ENCODE measurements at regions not wholly inside any gene's neighbourhood (a gene's known extent, or its start where the extent isn't known, plus 50 kb on each side); places are given as distances from the start of the nearest gene placed in this dataset.
"Not testable (repeated sequence)": the region's sequence is repeated elsewhere in the genome, so short reads cannot be mapped to it uniquely, and the experiment has no call there.

- DNase-seq (ENCODE audit: low spot score) = no peak
Measured at GRCh38 chr1:228992044-228992443, 256.8 kb downstream of the RHOU start.

DNA sequence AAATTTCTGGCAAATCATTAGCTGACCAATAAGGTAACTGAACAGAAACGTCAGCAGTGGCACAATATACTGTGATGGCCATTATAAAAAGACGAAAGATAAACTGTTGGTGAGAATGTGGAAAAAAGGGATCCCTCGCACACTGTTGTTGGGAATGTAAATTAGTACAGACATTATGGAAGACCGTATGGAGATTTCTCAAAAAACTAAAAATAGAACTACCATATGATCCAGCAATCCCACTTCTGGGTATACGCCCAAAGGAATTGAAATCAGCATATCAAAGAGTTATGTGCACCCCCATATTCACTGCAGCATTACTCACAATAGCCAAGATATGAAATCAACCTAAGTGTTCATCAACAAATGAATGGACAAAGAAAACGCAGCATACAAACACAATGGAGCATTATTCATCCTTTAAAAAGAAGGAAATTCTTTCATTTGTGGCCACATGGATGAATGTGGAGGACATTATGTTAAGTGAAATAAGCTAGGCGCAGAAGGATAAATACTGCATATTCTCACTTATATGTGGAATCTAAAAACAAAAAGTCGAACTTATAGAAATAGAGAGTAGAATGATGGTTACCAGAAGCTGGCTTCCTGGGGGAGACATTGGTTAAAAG, 257.7 kb downstream of the RHOU start:
- no peak for DNase-seq (ENCODE audit: low spot score)

DNA sequence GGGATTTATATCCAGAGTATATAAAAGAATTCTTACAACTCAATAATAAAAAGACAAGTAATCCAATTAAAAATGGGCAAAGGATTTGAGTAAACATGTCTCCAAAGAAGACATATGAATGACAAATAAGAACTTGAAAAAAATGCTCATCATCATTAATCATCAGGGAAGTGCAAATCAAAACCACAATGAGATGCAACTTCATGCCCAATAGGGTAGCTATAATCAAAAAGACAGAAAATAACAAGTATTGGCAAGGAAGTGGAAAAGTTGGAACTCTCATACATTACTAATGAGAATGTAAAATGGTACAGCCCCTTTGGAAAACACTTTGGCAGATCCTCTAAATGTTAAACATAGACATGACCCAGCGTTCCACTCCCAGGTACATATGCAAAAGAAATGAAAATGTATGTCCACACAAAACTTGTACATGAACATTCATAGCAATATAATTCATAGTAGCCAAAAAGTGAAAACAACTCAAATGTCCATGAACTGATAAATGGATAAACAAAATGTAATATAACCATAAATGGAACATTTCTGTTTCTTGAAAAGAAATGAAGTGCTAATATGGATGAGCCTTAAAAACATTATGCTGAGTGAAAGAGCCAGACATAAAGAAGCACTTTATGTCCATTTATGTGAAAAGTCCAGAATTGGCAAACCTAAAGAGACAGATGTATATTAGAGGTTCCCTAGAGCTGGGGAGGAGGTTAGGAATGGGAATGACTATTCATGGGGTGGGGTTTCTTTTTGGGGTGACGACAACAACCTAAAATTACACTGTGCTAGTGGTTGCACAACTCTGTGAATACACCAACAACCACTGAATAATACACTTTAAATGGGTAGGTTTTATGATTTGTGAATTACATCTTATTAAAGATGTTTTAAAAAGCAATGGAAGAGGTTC, 259.7 kb downstream of the RHOU start:
- no peak for DNase-seq (ENCODE audit: low spot score)

- no peak for DNase-seq (ENCODE audit: low spot score)
Measured at GRCh38 chr1:228996281-228996680, 261.0 kb downstream of the RHOU start.

DNA sequence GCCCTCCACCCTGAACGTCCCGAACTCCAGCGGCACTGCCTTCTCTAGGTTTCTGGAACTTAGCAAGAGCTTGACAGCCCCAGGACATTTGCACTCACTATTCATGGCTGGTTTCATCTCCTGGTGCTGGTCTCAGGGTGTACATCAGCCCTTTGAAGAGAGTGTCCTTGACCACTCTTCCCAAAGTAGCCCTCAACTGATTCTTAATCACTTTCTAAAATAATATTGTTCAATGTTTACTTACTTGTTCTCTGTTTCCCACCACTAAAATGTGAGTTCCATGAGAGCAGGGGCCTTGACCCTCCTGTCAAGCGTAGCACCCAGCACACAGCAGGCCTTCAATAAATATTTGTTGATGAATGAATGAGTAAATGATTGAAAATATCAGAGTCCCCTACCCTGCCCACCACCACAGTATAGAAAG, 262.5 kb downstream of the RHOU start:
- DNase-seq (ENCODE audit: low spot score) = no peak

GRCh38 chr1:228998179-228998578, 262.9 kb downstream of the RHOU start:
- DNase-seq (ENCODE audit: low spot score) = no peak

GRCh38 chr1:228999446-229000170, 264.3 kb downstream of the RHOU start:
- DNase-seq (ENCODE audit: low spot score) = no peak

- DNase-seq (ENCODE audit: low spot score) = no peak
Measured at GRCh38 chr1:229000187-229000586, 264.9 kb downstream of the RHOU start.

DNA sequence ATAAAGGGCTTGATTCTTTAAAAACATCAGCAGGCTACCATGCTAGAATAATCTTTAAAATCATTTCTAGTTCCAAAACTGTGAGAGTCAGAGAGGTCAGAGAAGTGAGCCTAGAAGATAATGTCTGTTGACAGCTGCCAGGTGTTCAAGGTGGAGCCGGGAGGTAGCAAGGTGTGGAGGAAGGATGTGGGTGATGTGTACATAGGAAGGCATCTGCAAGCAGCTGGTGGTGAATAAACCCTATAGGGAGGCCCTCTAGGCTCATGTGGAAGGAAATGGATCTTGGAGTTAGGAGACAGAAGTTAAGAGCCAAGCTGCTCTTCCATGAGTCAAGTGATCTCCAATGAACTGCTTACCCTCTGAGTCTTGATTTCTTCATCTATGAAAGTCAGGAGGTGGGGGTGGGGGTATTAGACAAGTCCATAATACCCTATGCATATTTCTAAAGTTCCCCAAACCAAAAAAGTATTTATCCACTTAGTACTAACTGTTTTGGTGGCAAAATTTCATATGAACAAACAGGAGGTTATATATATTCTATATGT, 266.3 kb downstream of the RHOU start:
- no peak for DNase-seq (ENCODE audit: low spot score)

DNA sequence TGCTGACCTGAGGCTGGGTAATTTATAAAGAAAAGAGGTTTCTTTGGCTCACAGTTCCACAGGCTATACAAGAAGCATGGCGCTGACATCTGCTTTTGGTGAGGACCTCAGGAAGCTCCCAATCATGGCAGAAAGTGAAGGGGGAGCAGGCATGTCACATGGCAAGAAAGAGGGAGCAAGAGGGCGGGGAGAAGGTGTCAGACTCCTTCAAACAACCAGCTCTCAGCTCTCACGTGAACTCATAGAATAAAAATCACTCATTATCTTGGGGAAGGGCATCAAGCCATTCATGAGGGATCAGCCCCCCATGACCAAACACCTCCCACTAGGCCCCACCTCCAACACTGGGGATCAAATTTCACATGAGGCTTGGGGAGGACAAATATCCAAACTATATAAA, 266.8 kb downstream of the RHOU start:
- DNase-seq (ENCODE audit: low spot score) = no peak

- no peak for DNase-seq (ENCODE audit: low spot score)
Measured at GRCh38 chr1:229002451-229002960, 267.2 kb downstream of the RHOU start.

DNA sequence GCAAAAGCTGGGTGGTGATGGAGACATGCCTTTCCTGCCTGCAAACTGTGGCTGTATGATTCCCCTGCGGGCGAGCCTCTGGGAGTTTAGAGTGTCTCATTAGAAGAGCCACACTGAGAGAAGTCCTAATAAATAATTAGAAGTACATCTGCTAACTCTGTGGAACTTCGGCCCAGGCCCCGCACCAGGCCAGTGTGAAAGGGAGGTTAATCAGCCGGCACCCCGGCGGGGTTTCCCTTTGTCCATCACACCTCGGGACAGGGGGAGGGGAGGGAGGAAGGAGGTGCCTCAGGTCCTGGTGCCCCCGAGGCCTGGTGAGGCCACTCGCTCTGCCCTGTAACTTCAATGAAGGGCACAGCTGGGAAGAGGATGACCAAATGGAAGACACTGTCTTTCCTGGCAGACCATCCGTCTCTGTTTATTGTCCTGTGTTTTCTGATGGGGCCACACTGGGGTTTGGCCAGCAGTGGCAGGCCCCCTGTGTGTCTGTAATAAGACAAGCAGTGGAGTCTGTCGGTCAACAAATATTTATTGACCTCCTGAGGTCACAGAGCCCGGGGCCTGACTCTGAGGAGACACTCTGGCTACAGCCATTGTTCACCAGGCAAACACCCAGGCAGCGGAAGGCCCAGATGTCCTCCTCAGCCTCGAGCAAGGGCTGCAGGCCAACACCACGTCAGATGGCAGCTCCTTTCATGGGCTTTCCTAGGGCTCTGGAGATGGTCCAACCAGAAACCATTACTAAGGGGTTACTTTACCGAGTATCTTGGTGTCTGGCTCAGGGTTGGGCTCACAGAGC, 267.5 kb upstream of the RAB4A start:
- DNase-seq (ENCODE audit: low spot score) = no peak

GRCh38 chr1:229004066-229004833, 266.7 kb upstream of the RAB4A start:
- no peak for DNase-seq (ENCODE audit: low spot score)

DNA sequence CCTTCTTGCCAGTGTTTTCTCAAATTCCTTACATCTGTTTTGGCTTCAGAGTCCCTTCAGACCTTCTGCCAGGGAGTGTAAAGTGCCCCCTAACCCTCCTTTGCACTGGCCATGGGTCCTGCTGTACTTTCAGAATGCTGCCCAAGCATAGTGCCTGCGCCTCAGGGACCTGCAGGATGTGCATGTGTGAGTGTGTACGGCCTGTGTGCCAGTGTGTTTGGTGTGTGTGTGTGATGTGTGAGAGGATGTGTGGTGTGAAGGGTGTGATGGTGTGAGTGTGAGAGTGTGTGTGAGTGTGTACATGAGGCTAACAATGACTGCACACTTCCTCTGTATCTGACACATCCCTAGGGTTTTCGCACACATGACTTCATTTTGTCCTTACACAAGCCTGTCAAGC, 265.8 kb upstream of the RAB4A start:
- no peak for DNase-seq (ENCODE audit: low spot score)

- no peak for DNase-seq (ENCODE audit: low spot score)
Measured at GRCh38 chr1:229005556-229005955, 265.4 kb upstream of the RAB4A start.

DNA sequence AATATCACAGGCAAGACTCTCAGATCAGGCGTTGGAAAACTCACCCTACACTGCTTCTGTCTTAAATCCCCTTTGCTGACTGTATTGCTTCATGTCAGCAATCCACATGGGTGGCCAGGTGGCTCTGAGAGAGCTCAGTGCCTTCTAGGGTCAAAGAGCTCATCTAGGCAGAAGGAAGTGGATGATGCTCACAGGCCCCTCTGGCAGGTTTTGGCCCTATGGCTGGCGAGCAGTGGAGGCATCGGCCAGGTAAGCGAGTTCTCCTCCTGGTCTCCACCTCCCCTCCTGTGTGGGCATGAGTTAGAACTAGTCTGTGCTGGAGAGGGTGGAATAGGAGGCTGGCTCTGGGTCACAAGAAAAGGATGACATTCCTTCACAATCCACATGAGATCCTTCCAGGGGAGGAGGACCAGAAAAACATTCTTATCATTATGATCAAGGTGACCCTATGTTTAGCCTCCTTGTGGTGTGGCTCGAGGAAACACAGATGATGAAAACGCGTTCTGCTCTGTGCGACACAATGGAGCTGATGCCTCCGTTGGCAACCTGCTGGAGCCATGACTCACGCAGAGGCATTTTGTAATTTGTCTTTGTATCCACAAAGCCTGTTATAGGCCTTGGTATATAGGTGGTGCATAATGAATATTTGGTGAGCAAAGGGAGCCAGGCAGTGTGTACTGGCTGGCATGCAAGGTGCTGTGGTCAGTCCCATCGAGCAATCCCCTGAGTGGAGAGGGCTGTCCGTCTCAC, 264.6 kb upstream of the RAB4A start:
- DNase-seq (ENCODE audit: low spot score) = no peak

GRCh38 chr1:229007167-229007566, 263.7 kb upstream of the RAB4A start:
- no peak for DNase-seq (ENCODE audit: low spot score)

- no peak for DNase-seq (ENCODE audit: low spot score)
Measured at GRCh38 chr1:229007701-229008100, 263.2 kb upstream of the RAB4A start.

- not testable (repeated sequence) for DNase-seq (ENCODE audit: low spot score)
Measured at GRCh38 chr1:229008347-229008746, 262.6 kb upstream of the RAB4A start.

DNA sequence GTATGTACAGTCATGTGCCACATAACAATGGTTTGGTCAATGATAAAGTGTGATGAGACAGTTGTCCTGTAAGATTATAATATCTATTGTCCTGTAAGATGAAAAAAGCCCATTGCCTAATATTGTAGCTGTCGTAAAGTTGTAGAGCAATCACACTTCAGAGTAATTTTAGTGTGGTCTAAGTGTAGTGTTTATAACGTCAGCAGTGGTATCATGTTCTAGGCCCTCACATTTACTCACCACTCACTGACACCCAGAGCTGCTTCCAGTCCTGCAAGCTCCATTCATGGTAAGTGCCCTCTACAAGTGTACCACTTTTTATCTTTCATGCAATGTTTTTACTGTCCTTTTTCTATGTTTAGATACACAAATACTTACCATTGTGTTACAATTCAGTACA, 259.9 kb upstream of the RAB4A start:
- DNase-seq (ENCODE audit: low spot score) = no peak

Measured in kidney capillary endothelial cell (primary cell).